Esophagus squamous epithelium (tissue), 4 donors: ENCODE measurements at regions not wholly inside any gene's neighbourhood (a gene's known extent, or its start where the extent isn't known, plus 50 kb on each side); places are given as distances from the start of the nearest gene placed in this dataset.

Experiments
- POLR2A ChIP-seq, 4 donors: fragments of 450-650 bp; IDR thresholded peaks; one replicate each; pipeline ENCODE4 v1.6.1; 2017; ENCODE audit warnings: antibody characterized with exemption in 4 of 4, mild to moderate bottlenecking in 4 of 4, moderate library complexity in 3 of 4
- TF ChIP-seq, protein P1 (sequence below), 6 experiments: fragments of 450-650 bp in 4 of 6; fragments of 200-600 bp in 2 of 6; sonication (generic) in 2 of 6; IDR thresholded peaks; one replicate each; pipeline ENCODE4 v1.5.1; 2016 to 2019; ENCODE audit warnings: antibody characterized with exemption in 6 of 6, mild to moderate bottlenecking in 4 of 6, moderate library complexity in 4 of 6

DNA sequence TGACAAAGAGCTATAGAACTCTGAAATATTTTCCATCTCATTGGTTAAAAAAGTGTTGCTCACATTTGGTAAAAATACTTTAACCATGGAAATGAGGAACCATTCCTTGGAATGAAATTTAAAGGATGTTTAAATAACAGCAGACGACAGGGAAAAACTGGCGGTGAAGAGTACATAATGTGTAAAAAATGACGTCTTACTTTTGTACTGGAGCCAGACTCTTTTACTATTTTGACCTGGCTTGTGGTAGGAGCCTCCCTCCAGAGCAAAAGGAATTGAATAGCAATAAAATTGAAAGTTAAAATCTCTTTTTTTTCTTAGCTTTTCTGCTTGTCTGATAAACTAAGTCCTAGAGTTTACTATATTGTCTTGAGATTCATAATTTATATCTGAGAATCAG, 426.2 kb upstream of the KLHL1 start:
- TF ChIP-seq, protein P1, sequence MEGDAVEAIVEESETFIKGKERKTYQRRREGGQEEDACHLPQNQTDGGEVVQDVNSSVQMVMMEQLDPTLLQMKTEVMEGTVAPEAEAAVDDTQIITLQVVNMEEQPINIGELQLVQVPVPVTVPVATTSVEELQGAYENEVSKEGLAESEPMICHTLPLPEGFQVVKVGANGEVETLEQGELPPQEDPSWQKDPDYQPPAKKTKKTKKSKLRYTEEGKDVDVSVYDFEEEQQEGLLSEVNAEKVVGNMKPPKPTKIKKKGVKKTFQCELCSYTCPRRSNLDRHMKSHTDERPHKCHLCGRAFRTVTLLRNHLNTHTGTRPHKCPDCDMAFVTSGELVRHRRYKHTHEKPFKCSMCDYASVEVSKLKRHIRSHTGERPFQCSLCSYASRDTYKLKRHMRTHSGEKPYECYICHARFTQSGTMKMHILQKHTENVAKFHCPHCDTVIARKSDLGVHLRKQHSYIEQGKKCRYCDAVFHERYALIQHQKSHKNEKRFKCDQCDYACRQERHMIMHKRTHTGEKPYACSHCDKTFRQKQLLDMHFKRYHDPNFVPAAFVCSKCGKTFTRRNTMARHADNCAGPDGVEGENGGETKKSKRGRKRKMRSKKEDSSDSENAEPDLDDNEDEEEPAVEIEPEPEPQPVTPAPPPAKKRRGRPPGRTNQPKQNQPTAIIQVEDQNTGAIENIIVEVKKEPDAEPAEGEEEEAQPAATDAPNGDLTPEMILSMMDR (IDR thresholded peaks at IDR 0.05), result no peak
- no peak for TF ChIP-seq POLR2A (IDR thresholded peaks at IDR 0.05)
